ENCODE measurements at regions not wholly inside any gene's neighbourhood (a gene's known extent, or its start where the extent isn't known, plus 50 kb on each side); places are given as distances from the start of the nearest gene placed in this dataset.

DNA sequence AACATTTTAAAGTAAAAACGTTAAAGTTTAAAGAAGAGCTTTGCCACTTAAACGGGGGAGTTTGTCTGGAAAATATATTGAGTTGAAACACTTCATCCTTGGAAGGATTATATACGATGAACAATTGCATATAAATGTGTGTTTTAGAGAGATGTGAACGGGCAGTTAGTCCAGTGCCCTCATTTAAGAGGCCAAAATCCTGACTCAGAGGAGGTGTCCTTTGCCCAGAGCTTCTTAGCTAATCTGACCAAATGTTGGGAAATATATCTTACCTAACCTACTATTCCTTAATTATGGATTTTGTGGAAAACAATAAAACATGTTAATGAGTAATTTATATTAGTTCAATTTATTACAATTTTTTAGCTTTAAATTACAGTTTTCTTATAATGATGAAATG lies 327.2 kb upstream of the DIPK2B start:
- TF ChIP-seq, protein P1, sequence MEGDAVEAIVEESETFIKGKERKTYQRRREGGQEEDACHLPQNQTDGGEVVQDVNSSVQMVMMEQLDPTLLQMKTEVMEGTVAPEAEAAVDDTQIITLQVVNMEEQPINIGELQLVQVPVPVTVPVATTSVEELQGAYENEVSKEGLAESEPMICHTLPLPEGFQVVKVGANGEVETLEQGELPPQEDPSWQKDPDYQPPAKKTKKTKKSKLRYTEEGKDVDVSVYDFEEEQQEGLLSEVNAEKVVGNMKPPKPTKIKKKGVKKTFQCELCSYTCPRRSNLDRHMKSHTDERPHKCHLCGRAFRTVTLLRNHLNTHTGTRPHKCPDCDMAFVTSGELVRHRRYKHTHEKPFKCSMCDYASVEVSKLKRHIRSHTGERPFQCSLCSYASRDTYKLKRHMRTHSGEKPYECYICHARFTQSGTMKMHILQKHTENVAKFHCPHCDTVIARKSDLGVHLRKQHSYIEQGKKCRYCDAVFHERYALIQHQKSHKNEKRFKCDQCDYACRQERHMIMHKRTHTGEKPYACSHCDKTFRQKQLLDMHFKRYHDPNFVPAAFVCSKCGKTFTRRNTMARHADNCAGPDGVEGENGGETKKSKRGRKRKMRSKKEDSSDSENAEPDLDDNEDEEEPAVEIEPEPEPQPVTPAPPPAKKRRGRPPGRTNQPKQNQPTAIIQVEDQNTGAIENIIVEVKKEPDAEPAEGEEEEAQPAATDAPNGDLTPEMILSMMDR (optimal IDR thresholded peaks at IDR 0.05 in 1 of 3, IDR thresholded peaks at IDR 0.05 in 1 of 3, conservative IDR thresholded peaks at IDR 0.05 in 1 of 3; ENCODE audit: extremely low read depth in 1 of 3, insufficient read depth in 2 of 3, low read length in 3 of 3) = no peak
- no peak for TF ChIP-seq EZH2 (IDR thresholded peaks at IDR 0.05; ENCODE audit: low read length)
